HK-2 (cell line): ENCODE measurements at regions not wholly inside any gene's neighbourhood (a gene's known extent, or its start where the extent isn't known, plus 50 kb on each side); places are given as distances from the start of the nearest gene placed in this dataset.

Experiments used
- DNase-seq: peaks from one replicate; pipeline ENCODE4 v3.0.0-alpha.2; 2018; ENCODE audit not compliant: unreplicated experiment

DNA sequence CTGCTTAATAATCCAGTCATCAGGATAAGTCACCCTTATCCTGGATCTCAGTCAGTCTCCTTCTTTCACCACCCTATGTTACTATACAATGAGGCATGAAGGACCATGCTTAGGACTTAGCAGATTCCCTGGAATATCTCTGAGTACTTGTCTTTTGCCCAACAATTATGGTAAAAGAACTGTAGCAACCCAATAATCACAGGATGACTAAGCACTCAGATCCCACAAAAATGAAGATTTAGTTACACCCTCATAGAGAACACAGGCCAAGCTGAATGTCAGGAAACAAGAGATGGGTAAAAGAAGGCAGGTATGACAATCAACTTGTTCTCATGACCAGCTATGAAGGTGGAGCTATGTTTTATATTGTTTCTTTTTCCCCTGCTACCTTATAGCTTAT lies 91.4 kb downstream of the EDN1 start:
- no peak for DNase-seq

DNA sequence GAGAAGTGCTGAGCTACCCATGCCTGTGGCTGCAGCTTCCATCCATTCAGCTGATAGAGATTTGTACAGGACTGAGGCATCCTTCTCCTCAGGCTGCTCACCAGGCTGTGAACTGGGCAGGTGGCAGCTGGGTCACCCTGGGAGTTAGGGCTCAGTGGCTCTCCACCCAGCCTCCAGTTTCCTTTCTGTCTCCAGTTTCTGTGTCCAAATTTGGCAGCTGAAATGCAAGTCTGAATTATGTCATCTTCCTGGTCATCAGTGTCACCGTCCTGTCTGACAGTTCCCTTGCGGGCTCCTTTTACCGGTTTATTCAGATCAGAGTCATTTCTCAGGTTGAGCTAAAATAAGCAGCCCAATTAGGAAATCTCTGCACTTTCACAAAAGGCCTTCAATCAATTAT lies 93.3 kb downstream of the EDN1 start:
- no peak for DNase-seq

DNA sequence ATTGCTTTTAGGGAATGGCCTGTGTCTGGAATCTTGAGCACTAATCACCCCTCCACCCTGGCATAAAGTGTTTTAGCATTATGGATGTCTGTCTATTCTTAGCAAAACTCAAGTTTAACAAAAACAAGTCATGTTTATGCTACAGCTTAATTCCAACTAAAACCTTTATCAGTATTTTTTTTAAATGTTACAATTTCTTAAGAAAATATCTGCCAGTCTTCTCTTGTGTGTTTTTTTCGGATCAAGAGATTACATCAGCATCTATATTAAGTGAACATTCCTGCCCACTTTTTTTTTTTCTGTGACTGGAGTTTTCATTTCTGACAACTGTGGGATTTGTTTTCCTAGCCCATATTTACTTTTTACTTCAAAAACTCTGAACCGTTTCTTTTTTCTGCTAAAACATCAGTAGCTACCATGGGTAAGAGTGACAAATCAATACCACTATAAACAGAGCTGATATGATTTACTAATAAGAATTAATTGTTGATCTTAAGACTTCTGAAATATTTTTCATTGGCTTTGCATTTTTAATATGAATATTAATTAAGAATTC lies 94.3 kb downstream of the EDN1 start:
- DNase-seq, result no peak

GRCh38 chr6:12385316-12385715 lies 95.2 kb downstream of the EDN1 start:
- DNase-seq, result no peak

GRCh38 chr6:12386816-12387215 lies 96.7 kb downstream of the EDN1 start:
- no peak for DNase-seq

GRCh38 chr6:12391472-12391871 lies 101.3 kb downstream of the EDN1 start:
- no peak for DNase-seq

GRCh38 chr6:12392490-12392889 lies 102.3 kb downstream of the EDN1 start:
- no peak for DNase-seq

GRCh38 chr6:12393100-12393499 lies 102.9 kb downstream of the EDN1 start:
- DNase-seq, result no peak

DNA sequence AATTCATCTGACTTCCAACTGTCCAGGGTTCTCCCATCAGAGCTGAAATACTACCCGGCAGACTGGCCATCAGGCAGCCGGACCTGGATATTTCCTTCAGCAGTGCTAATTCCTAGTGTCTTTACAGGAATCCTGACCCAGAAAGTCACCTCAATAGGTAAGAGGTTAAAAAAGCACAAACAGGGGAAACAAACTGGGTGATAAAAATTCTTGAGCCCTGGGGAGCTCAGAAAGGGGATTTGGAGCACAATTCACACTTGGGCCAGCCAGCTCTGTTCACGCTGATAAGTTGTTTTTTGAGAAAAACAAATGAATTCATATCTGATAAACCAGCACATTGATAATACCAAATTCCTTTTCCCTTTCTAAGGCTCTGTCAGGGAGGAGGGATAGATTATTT lies 104.0 kb downstream of the EDN1 start:
- no peak for DNase-seq

DNA sequence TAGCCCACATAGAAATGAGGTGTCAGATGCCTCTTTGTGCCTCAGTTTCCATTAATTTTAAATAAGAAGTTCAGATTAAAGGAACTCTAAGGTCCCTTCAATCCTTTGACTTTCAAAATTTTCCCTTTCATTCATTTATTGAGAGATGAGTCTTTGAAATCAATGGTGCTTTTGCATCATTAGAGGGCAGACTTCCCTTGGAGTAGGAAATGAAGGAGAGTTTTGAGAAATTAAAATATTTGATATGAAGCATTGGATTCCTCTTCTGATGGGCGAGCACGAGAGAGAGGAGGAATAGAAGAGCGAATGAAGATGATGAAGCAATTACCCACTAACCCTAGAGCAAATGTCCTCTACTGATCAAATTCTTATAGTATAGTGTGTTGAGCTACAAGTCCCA lies 105.7 kb downstream of the EDN1 start:
- DNase-seq, result no peak

GRCh38 chr6:12401200-12401599 lies 111.0 kb downstream of the EDN1 start:
- no peak for DNase-seq

GRCh38 chr6:12403201-12403826 lies 113.2 kb downstream of the EDN1 start:
- peak; percentile 18 for DNase-seq

DNA sequence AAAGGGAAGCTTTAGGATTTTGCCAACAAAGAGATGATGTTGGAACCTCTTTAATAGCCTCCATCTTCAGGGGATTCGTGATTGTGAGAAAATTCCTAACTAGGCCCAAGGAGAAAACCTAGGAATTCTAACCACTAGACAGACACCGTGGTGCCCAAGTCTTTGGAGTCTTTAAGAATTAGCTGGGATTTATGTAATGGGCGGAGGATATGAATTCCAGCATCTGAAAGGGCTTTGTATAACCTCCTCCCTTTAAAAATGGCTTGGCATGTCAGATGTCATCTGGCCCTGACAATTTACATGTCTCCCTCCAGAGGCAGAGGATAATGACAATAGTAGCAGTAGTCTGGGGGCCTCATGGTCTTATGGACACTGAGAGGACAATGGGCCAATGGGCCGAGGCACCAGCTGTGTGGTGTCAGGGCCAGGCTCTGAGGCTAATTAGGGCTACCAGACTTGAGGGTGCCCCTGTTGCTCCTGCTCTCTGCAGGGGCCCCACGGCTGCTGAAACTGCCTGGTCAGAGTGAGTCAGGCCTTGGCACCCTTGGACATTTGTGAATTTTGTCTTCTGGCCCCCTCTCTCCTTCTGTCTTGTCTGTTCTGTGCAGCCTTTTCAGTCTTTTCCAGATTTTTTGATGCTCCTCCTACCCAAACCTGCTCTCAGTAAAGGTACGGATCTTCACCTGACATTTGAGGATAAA lies 113.9 kb downstream of the EDN1 start:
- DNase-seq, result no peak

GRCh38 chr6:12404651-12405050 lies 114.5 kb downstream of the EDN1 start:
- DNase-seq, result no peak

GRCh38 chr6:12408752-12409151 lies 118.6 kb downstream of the EDN1 start:
- DNase-seq, result no peak

- no peak for DNase-seq
These were observed 120.8 kb downstream of the EDN1 start for GRCh38 chr6:12410946-12411345.

- DNase-seq, result no peak
These were observed 124.0 kb downstream of the EDN1 start for GRCh38 chr6:12414096-12414675.

- no peak for DNase-seq
These were observed 125.9 kb downstream of the EDN1 start for GRCh38 chr6:12415980-12416598.

GRCh38 chr6:12417191-12417590 lies 127.0 kb downstream of the EDN1 start:
- DNase-seq, result no peak

- no peak for DNase-seq
These were observed 128.8 kb downstream of the EDN1 start for GRCh38 chr6:12418946-12419345.

DNA sequence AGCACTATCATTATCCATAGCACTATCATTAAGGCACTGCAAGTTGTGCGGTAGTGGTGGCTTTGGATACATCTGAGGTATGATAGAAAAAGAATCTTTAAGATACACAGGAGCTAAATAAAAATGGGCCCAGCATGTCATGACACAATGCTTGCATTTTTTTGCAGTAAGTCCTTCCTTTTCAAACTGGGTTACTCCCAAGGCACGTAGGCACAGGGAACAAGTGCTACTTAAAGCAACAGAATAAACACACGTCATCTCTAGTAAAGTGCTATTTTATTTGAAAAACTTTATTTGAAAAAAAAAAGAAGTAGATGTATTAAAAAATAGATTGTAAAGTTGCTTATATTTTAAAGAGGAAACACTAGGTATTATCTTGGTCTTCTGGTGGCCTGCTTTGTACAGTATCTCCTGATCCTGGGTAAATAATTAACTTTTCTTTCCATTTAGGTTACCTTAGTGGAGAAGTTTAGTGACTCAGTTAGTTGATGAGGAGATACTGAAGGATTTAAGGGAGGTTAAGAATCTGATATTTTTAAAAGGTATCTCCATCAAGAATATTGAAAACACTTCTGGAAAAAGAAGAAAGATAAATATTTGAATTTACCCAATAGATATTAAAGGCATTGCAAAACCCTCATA lies 129.6 kb downstream of the EDN1 start:
- no peak for DNase-seq

DNA sequence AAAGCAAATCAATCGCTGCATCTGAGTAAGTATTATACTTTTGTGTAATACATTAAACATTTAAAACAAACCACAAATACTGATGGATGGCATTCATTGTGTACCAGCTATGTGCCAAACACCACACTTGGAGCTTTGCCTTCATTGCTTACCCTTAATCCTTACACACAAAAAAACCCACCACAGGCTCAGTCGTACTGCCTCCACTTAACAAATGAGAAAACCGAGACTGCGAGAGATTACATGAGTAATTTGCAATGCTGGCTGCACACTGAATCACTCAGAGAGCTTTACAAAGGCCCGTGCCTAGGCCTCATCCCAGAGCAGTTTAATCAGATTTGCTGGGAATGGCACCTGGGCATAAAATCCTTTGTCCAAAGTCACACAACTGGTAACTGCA lies 130.5 kb downstream of the EDN1 start:
- peak; percentile 34 for DNase-seq
